NCI-H2196 treated with DMSO at 0.1 percent for 48 hours (cell line): ENCODE measurements at regions not wholly inside any gene's neighbourhood (a gene's known extent, or its start where the extent isn't known, plus 50 kb on each side); places are given as distances from the start of the nearest gene placed in this dataset.

ENCODE experiments used
- DNase-seq: peaks from one replicate; lab custom pipeline; 2025; ENCODE audit not compliant: unreplicated experiment; lab: John Stamatoyannopoulos, UW

DNA sequence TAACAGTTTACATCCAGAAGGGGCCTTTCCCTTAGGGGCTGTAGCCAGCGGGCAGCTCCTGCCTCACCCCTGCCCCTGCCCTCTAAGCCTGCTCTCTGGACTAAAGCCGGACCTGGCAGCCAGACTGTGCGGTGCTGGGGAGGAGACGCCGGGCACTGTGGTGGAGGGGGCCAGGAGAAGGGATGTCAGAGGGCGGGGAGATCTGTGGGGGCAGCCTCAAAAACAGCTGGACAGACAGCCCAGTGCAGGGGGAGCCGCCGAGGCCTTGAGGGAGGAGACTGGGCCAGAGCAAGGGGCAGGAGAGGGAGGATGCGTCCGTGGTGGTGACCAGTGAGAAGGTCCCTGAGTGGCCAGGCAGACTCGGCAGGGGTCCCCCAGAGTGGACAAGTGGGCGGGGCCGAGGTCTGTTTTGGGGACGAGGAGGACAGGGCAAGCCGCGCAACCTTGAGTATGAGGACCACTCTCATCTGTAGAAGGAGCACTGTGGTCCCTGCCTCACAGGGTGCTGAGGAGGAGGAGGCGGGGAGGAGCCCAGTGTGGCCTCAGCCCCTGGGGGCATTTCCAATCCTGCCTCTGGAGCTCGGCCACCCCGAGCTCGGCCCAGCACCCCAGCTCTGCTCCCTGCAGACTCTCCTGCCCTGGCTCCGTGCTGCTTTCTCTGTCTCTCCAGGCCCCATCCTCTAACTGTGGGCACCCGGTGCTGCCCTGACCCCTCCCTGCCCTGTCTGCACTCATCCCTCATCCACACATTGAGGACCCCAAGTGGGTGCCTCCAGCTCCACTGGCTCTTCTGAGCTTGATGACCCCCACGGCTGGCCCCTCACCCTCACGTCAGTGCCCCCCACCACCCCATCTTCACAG is 59.2 kb upstream of the NKX1-1 start:
- no peak for DNase-seq

DNA sequence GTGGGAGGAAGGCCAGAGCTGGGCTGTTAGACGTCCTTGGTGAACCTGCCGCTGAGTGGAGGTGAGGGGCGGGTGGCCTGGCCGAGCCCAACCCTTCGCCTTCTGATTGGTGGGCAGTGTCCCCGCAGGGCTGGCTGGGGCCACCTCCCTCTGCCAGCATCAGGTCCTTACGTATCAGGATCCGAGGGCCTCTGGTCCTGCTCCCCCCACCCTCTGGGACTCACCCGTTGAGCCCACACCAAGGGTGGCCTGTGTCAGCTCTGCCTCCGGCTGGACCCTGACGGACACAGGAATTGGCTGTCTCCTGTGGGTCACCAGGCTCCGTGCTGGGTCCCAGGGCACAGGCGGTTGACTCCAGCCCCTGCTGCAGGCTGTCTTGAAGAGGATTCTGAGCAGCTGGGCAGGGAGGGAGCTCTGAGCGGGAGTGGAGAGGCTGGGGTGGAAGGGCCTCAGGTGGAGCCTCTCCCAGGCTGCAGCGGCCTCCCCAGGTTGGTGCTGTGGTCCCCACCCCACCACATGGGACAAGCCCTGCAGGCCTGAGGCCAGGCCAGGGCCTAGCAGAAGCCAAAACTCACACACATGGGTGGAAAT is 58.4 kb upstream of the NKX1-1 start:
- DNase-seq = no peak

DNA sequence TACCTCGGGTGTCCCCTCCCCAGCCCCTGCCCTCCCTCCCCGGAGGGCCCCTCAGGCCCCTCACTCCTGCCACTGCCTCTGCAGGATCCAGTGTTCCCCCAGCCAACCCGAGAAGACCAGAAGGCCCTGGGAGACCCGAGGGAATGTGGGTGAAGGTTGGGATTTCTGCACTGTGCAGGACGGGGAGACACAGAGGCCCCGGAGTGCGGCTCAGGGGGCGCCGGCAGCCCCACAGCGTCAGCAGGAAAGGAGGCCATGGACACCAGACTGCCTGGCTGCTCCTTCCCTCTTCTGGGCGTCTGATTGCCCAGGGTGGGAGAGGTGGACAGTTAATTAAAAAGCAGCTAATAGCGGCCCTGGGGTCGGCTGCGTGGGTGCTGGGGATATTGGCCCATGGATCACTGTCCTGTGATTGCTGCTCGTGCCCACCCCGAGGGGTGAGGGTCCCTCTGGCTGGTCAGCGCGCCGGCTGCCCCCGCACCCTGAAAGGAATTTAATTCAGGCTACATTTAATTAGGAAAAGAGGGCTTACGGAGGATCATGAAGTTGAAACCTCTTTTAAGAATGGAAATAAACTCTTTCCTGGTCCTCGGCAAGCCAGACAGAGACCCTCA is 57.8 kb upstream of the NKX1-1 start:
- DNase-seq = no peak

DNA sequence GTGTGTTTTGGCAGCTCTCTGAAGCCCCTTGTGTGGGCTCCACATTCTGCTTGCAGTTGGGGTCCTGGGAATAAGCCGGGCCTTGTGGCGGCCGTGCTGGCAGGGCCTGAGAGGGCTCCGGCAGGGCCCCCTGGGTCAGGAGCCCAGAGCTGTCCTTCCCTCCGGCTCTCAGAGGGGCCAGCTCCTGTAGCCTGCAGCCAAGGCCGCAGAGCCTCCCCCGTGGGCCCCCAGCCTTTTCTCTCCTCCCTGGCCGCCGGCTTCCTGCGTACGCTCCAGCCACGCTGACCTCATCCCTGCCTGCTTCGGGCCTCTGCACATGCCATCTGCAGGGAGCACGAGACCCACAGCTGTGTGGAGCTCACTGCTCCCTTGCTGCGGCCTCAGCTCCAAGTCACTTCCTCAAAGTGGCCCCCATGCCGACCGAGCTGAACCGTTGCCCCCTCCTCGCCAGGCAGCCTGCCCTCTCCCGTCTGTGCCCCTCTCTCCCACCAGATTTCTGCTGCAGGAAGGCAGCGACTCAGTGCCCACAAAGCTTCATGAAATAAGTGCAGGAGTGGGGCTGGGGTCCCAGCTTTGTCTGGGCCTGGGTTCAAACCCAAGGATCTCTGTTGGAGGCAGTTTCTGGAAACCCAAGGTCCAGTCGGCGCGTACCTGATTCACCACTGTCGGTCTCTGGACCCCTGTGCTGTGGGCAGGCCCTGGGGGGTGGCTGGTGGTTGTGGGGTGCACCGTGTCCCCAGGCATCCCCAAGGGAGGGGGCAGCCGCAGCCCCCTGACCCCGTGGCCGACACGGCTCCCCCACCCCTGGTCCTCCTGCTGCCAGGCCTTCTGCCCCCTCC is 57.1 kb upstream of the NKX1-1 start:
- DNase-seq = no peak

DNA sequence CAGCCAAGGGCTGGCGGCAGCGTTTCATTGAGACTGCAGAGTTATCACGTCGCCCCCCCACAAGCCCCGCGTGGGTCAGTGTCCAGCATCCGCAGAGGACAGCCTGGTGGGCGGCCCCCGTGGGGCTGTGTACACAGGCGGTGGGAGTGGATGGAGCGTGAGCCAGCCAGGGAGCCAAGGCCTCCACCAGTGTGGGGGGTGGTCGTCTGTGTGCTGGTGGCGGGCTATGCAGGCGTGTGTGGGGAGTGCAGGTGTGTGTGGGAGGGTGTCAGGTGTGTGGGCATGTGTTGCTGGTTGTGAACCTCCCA is 56.5 kb upstream of the NKX1-1 start:
- DNase-seq = no peak

DNA sequence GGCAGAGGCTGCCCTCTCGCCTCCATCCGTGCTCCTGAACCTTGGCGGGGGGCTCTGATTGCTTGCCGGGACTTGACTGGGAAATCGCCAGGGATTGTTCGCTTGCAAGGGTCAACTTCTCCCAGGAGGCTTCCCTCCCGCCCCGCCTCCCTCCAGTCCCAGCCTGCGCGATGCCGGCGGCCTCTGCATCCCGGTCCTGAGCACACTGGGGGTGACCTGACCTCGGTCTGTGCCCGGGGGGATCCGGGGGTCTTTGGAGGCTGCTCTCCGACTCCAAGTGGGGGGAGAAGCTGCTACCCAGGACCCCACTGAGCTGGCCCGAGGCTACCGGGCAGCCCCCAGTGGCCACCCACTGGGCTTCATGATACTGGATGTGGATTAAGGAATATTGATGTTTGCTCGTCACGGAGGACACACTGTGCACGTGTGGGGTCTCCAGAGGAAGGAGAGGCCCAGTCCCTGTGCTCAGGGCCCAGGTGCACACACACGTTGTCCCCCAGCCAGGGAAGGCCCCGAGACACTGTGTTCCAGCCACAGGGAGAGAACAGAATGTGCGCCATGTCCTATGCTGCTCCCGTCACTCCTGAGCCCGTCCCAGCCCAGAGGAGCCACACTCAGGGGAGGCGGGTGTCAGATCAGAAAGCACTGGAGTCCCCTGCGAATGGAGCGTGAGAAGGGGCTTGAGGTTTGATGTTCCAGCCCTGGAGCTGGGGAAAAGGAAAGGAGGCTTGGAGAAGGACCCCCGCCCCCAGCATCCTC is 55.9 kb upstream of the NKX1-1 start:
- no peak for DNase-seq

DNA sequence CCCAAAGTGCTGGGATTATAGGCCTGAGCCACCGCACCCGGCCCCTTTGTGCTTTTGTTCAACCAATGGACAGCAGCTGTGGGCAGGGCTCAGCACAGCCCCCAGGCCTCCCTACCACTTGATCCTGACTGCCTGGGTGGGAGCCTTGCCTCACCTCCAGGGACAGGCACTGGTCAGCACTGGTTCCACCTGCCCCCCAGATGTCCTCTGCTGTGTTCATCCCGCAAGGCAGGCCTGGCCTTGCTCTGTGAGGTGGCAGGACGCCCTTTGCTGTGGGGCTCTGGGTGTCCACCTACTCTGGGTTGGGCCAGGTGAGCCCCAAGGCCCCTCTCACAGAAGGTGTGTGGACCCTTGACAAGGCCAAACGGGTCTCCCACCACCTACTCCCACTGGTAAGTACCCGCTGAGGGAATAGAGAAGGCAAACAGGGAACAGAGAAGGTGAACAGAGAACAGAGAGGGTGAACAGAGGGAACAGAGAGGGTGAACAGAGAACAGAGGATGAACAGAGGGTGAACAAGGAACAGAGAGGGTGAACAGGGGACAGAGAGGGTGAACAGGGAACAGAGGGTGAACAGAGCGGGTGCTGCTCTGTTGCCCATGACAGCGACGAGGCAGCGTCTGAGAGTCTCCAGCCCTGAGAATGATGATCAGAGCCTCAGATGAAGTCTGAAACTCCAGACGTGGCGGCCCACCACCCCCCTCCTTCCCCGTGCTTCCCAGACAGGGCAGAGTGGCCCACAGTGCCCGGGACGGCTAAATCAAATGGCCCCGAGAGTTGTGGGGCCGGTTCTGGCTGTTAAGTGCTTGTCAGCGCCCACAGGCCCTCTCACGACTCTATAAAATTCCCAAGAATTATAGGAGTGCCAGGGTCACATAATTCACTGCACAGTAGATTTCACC is 55.0 kb upstream of the NKX1-1 start:
- DNase-seq = no peak

DNA sequence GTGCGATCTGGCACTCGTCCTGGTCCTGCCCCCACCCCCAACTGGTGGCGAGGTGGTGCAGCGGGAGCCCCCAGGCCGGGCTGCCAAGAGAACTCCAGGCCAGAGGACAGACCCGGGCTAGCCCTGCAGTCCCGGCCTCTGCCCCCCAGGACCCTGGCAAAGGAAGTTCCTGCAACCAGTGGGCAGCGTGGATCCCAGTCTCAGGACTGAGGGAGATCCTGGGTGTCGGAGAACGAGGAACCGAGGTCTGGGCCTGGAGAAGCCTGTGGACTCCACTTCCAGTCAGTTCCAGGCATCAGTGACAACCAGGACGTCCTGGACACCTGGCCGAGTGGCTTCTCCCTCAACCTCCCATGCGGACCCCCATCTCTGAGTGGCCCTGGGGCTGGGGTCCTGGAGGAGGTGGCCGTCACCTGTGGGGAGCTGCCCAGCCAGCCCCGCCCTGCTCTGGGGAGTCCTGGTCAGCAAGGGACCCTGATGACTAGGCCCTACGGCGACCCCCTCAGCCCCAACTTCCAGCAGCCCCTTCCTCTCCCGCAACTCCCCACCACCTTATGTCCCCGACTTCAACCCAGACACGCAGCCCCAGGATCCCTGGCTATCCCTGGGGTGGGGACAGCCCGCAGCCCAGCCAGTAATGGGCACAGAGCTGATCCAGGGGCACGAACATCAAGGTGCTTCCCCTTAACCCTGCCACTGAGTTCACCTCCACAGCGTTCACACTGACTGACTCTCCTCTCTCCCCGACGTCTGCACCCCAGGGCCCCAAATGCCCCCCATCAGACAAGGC is 53.7 kb upstream of the NKX1-1 start:
- DNase-seq = no peak

DNA sequence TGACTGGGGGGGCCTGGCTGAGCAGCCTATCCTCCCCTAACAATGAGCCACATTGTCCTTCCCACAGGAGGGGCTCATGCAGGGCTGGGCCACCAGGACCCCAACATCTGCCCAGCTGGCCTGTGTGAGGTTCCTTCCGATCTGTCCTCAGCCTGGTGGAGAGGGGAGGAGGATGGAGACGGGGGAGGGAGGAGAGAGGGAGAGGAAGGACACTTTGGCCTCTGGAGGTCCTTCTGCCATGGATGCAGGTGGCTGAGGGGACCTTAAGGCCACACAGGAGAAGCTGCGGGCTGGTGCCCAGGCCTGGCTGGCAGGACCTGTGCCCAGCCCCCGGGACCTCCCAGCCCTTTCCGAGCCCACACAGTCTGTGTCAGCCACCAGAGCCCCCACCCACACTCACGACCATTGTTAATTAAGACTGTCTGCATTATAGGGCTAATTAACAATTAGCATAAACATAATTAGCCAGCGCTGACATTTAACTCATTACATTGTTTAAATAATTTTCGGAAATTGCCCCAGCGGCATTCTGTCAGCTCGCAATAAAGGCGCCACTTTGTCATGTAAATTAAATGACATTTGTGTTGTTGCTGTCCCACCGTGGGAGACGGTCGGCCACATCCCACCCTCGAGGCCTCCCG is 53.0 kb upstream of the NKX1-1 start:
- no peak for DNase-seq

DNA sequence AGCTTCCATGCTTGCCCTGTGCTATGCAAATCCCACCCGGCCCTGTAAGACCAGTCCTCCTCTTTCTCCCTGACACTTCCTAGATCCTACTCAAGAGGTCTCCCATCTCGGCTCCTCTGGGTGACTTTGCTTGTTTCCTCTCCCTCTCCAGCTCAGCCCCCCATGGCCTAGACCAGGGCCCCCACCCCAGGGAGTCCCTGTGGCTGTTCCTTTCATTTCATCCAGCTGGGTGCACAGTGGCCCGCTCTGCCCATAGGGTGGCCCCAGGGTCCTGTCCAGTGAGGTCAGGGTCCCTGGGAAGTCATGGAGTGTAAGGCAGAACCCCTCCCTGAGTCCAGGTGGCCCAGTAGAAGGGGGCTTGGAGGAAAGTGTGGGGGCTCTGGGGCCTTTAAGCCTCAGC is 52.3 kb upstream of the NKX1-1 start:
- no peak for DNase-seq
